OCI-M2 (cell line): ENCODE measurements at regions not wholly inside any gene's neighbourhood (a gene's known extent, or its start where the extent isn't known, plus 50 kb on each side); places are given as distances from the start of the nearest gene placed in this dataset.
"Not testable (repeated sequence)": the region's sequence is repeated elsewhere in the genome, so short reads cannot be mapped to it uniquely, and the experiment has no call there.

Experiments
- DNase-seq: peaks from one replicate; lab custom pipeline; 2025; ENCODE audit not compliant: unreplicated experiment; lab: John Stamatoyannopoulos, UW

DNA sequence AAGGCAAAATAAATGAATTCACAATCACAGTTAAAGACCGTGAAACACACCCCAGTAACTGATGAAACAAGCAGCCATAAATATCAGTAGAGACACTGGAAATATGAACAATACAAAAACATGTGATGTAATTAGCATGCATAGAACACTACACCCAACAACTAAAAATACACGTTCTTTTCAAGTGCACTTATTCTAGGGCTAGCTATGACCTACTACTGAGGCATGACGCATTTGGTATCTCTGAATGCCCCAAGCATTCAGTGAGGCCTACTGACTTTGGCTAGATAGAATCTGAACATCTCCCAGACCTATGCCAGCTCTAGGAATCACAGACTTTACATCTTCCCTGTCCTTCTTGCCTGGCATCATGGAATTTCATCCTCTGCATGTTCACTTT, 450.0 kb upstream of the ID2 start:
- no peak for DNase-seq

DNA sequence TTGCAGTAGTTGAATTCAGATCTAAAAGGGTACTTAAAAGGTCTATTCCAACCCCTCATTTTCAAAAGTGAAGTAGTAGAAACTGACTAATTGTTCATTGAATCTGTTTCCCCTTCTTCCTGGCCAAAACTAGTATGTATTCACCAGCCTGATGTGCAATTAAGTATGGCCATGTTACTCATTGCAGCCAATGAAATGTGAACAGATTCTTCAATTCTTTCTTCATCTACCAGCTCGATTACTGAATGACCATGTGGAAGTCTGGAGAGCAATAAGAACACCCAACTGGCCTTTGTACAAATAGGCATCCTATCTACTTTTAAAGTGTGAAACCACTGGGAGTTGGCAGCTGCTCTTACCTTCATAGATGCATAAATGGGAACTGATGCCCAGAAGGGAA, 449.0 kb upstream of the ID2 start:
- no peak for DNase-seq

GRCh38 chr2:8234253-8234652, 447.6 kb upstream of the ID2 start:
- DNase-seq = no peak

GRCh38 chr2:8234757-8235374, 447.0 kb upstream of the ID2 start:
- no peak for DNase-seq

- no peak for DNase-seq
Measured at GRCh38 chr2:8235419-8235818, 446.4 kb upstream of the ID2 start.

DNA sequence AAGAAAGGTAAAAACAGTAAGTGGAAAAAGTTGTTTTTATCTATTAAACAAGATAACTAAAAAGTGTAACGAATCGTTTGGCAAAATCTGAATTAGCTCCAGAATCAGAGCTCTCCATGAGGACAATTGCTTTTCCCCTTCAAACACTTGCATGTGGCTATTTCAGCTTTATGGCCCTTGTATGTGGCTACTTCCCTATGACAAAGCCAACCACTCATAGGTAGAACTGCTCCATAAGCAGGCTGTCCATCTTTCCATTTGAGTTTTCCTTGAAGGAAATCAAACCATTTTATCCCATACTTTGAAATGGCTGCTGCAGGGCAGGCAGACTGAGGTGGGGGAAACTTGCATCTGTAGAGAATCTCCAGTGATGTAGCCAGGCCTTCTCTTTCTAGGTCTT, 445.5 kb upstream of the ID2 start:
- DNase-seq = no peak

DNA sequence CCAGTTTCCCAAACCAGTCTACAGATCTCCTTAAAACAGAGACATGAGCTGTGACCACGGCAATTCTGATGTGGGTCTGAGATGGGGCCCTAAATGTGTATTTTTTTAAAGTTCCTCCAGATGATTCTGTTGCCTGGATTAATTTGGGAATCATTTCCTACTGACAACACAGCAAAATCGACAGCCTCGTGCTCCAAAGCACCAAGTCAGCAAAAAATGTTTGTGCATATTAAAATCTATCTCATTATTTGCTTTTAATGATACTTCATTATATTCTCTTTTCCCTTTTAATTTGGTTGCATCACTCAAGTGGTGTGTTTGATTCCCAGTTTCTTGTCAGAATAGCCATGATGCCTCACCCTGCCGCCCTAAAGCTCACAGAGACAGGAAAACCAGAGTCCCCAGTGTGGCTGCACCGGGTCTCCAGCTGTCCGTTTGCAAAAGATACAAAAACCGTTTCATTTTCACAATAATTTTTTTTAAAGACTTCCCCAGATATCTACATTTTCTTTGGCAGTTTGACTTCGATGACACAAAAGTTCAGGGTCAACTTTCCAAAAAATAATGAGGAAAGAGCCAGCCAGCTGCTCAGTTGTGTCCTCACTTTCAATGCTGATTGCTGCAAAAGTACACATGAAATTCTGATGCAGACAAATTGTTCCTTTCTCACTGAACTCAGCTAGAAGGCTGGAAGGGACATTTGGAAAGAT, 443.2 kb upstream of the ID2 start:
- DNase-seq = no peak

DNA sequence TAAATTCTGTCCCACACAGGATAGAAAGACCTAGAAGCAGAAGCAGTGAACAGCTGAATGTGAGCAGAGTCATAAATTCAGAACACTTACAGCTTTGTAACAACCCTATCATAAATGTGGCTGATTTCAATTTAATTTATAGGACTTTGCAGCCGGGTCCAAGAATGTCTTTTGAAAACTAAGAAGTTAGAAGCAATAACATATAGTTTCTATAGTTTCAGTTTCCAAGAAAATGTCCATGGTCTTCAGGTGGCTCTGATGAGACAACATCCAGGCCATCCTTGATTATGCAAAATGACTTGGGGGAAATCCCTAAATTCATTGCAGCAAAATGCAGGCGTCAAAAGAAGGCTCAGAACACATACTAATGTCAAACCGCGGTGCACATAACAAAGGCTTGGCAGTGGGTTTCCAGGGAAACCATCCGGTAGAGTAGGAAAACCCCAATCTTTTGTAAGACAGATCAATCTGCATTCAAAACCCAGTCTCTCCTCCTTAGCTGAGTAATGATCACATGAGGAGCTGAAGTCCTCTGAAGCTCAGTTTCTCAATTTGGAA, 442.2 kb upstream of the ID2 start:
- DNase-seq = no peak

- DNase-seq = no peak
Measured at GRCh38 chr2:8241317-8241716, 440.5 kb upstream of the ID2 start.

- no peak for DNase-seq
Measured at GRCh38 chr2:8242739-8243138, 439.1 kb upstream of the ID2 start.

GRCh38 chr2:8243748-8244400, 438.0 kb upstream of the ID2 start:
- DNase-seq = no peak

- no peak for DNase-seq
Measured at GRCh38 chr2:8244639-8245038, 437.2 kb upstream of the ID2 start.

GRCh38 chr2:8246137-8246536, 435.7 kb upstream of the ID2 start:
- no peak for DNase-seq

- no peak for DNase-seq
Measured at GRCh38 chr2:8247905-8248622, 433.8 kb upstream of the ID2 start.

- no peak for DNase-seq
Measured at GRCh38 chr2:8248623-8248957, 433.3 kb upstream of the ID2 start.

GRCh38 chr2:8249141-8249540, 432.7 kb upstream of the ID2 start:
- DNase-seq = no peak

DNA sequence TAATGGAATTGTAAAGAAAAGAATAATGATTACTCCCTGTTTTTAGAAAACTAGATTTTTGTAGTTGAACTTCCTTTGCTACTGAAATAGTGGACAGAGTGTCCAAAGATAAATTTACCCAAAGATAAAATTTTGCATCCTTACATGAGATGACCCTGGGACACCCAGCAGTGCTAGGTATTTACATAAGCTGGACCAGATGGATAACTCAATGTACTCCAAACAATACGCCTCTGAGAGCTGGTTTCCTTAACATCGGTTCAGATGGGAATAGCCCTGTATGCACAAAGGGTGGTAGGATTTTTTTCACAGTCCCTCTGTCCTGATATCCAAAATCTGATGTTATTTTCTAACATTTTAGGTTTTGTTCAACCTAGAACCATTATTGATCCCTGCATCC, 432.1 kb upstream of the ID2 start:
- no peak for DNase-seq

GRCh38 chr2:8250290-8250689, 431.6 kb upstream of the ID2 start:
- DNase-seq = not testable (repeated sequence)

- no peak for DNase-seq
Measured at GRCh38 chr2:8251291-8251690, 430.6 kb upstream of the ID2 start.

DNA sequence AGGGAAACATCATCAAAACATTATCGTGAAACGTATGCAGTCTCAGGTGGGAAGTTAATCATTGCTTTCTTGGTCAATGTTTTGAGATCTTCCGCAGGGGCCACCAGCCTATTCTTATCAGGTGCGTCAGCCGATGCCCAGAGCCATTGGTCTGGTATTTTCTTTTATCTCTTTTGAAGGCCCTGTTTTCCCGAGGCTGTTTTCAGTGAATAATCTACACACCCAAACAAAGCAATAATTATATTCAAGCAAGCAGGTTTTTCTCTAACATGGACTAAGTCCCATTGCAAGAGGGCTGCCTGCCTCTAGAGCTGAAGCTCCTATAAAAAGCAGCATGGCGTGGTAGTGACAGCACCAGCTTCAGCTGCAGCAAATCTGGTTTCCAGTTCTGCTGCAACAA, 430.0 kb upstream of the ID2 start:
- no peak for DNase-seq

DNA sequence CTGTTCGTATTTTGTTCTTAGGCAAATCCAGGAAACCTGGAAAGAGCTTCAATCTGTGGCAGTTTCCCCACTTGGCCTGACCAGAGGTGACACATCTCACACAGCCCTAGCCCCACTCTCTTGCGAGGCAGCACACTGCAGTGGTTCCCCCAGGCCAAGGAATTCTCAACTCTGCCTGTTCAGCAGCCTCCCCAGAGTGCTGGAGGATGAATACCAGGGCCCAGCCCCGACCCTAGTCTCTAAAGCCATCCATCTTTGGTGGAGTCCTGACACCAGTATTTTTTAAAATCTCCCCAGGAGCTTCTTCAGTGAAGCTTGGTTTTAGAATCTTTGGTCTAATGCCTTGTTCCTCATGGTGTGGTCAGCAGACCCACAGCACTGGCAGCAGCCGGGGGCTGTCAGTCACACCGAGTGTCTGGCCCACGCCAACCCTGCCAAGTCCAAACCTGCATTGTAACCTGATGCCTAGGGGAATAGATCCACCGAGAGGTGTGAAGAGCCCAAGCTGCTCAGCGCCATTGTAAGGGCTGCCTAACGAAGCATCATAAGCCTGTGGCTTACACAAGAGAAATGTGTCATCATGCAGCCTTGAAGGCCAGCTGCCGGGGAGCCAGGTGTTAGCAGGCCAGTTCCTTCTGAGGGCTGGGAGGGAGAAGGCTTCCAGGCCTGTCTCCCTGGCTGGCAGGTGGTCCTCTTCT, 428.7 kb upstream of the ID2 start:
- no peak for DNase-seq
